WTC11 (cell line): ENCODE measurements at regions not wholly inside any gene's neighbourhood (a gene's known extent, or its start where the extent isn't known, plus 50 kb on each side); places are given as distances from the start of the nearest gene placed in this dataset.

Experiments
- ATAC-seq: fragments of 200-7000 bp; cut with Tn5 transposase; 2 replicates; pipeline ENCODE4 v1.10.0; 2021; ENCODE audit warnings: mild to moderate bottlenecking, moderate library complexity
- CTCF ChIA-PET: fragments of 300-600 bp; sonication (Branson Sonifier 250); formaldehyde crosslinking; loops from one replicate; lab custom pipeline; 2021; ENCODE audit warnings: antibody characterized with exemption; lab: Charles Lee
- POLR2A ChIA-PET: fragments of 350-600 bp; sonication (Branson Sonifier 250); formaldehyde crosslinking; loops from one replicate; lab custom pipeline; 2021; ENCODE audit warnings: antibody characterized with exemption; lab: Charles Lee
- DNase-seq: peaks from one replicate; pipeline ENCODE4 v3.0.0; 2021; ENCODE audit warnings: low spot score
- H3K27ac Mint-ChIP-seq: 2 replicates; pipeline ENCODE4 v1.8.0; 2021; ENCODE audit warnings: mixed read lengths
- H3K27me3 Mint-ChIP-seq: 2 replicates; pipeline ENCODE4 v1.8.0; 2021; ENCODE audit warnings: low read depth, mild to moderate bottlenecking, moderate library complexity, mixed read lengths
- H3K36me3 Mint-ChIP-seq: 2 replicates; pipeline ENCODE4 v1.8.0; 2021; ENCODE audit warnings: mixed read lengths
- H3K4me1 Mint-ChIP-seq: 2 replicates; pipeline ENCODE4 v1.8.0; 2022; ENCODE audit warnings: mixed read lengths
- H3K4me3 Mint-ChIP-seq: 2 replicates; pipeline ENCODE4 v1.8.0; 2021; ENCODE audit warnings: mild to moderate bottlenecking, moderate library complexity, mixed read lengths
- H3K9me3 Mint-ChIP-seq: 2 replicates; pipeline ENCODE4 v1.8.0; 2021; ENCODE audit warnings: mixed read lengths
- AFF4 ChIP-seq: sonication (generic); formaldehyde crosslinking; IDR thresholded peaks from 2 replicates; pipeline ENCODE4 v1.8.1; 2023; ENCODE audit warnings: mild to moderate bottlenecking, missing genetic modification reagents, borderline replicate concordance
- ATF2 ChIP-seq: sonication (generic); formaldehyde crosslinking; IDR thresholded peaks from 2 replicates; pipeline ENCODE4 v1.8.1; 2022; ENCODE audit warnings: low read depth, missing genetic modification reagents, borderline replicate concordance
- ESRRA ChIP-seq: sonication (generic); formaldehyde crosslinking; IDR thresholded peaks from 2 replicates; pipeline ENCODE4 v1.8.1; 2022; ENCODE audit warnings: mild to moderate bottlenecking, missing genetic modification reagents, borderline replicate concordance
- FOXK1 ChIP-seq: sonication (generic); formaldehyde crosslinking; IDR thresholded peaks from 2 replicates; pipeline ENCODE4 v1.8.0; 2022; ENCODE audit warnings: mild to moderate bottlenecking, moderate library complexity, missing genetic modification reagents
- GRHL2 ChIP-seq: fragments of 250-450 bp; sonication (Bioruptor Pico); IDR thresholded peaks from 2 replicates; pipeline ENCODE4 v1.8.0; 2022; ENCODE audit warnings: mild to moderate bottlenecking, moderate library complexity; ENCODE audit not compliant: insufficient replicate concordance, severe bottlenecking
- HMGA2 ChIP-seq: fragments of 250-450 bp; sonication (Bioruptor Pico); IDR thresholded peaks from 2 replicates; pipeline ENCODE4 v1.4.0; 2021; ENCODE audit warnings: mild to moderate bottlenecking, moderate library complexity
- JAZF1 ChIP-seq: fragments of 250-450 bp; sonication (Bioruptor Pico); IDR thresholded peaks from 2 replicates; pipeline ENCODE4 v1.9.0; 2021; ENCODE audit warnings: moderate library complexity, mild to moderate bottlenecking, inconsistent platforms
- JUN ChIP-seq: sonication (generic); formaldehyde crosslinking; IDR thresholded peaks from 2 replicates; pipeline ENCODE4 v1.8.0; 2023; ENCODE audit warnings: mild to moderate bottlenecking, missing genetic modification reagents
- MXD4 ChIP-seq: fragments of 250-450 bp; sonication (Bioruptor Pico); IDR thresholded peaks from 2 replicates; pipeline ENCODE4 v1.8.0; 2021; ENCODE audit warnings: mild to moderate bottlenecking, moderate library complexity, borderline replicate concordance
- MYBL2 ChIP-seq: sonication (generic); formaldehyde crosslinking; IDR thresholded peaks from 2 replicates; pipeline ENCODE4 v1.8.1; 2023; ENCODE audit warnings: mild to moderate bottlenecking, moderate library complexity, missing genetic modification reagents
- NR3C1 ChIP-seq: sonication (generic); formaldehyde crosslinking; conservative IDR thresholded peaks from 2 replicates; pipeline ENCODE4 v1.8.1; 2023; ENCODE audit warnings: low read depth, mild to moderate bottlenecking, missing genetic modification reagents
- RELA ChIP-seq: sonication (generic); formaldehyde crosslinking; IDR thresholded peaks from 2 replicates; pipeline ENCODE4 v1.8.1; 2022; ENCODE audit warnings: missing genetic modification reagents, mild to moderate bottlenecking, borderline replicate concordance
- SMAD3 ChIP-seq: sonication (generic); formaldehyde crosslinking; IDR thresholded peaks from 2 replicates; pipeline ENCODE4 v1.8.0; 2022; ENCODE audit warnings: missing genetic modification reagents, mild to moderate bottlenecking, borderline replicate concordance
- SOX15 ChIP-seq: fragments of 250-450 bp; sonication (Bioruptor Pico); IDR thresholded peaks from 2 replicates; pipeline ENCODE4 v1.9.0; 2021; ENCODE audit warnings: mild to moderate bottlenecking
- SP1 ChIP-seq: sonication (generic); formaldehyde crosslinking; conservative IDR thresholded peaks from 2 replicates; pipeline ENCODE4 v1.8.1; 2022; ENCODE audit warnings: missing genetic modification reagents
- TCF7 ChIP-seq: sonication (generic); formaldehyde crosslinking; IDR thresholded peaks from 2 replicates; pipeline ENCODE4 v1.8.0; 2022; ENCODE audit warnings: mild to moderate bottlenecking, low read depth, missing genetic modification reagents, moderate library complexity
- ZNF263 ChIP-seq: sonication (generic); formaldehyde crosslinking; IDR thresholded peaks from 2 replicates; pipeline ENCODE4 v1.8.1; 2022; ENCODE audit warnings: low read depth, mild to moderate bottlenecking, moderate library complexity, missing genetic modification reagents
- ZNF416 ChIP-seq: fragments of 250-450 bp; sonication (Bioruptor Pico); IDR thresholded peaks from 2 replicates; pipeline ENCODE4 v1.9.0; 2021; ENCODE audit warnings: mild to moderate bottlenecking, inconsistent platforms
- ZNF671 ChIP-seq: fragments of 250-450 bp; sonication (Bioruptor Pico); IDR thresholded peaks from 2 replicates; pipeline ENCODE4 v1.8.0; 2021; ENCODE audit warnings: mild to moderate bottlenecking
- TF ChIP-seq, protein P1 (sequence below): sonication (generic); formaldehyde crosslinking; IDR thresholded peaks from 2 replicates; pipeline ENCODE4 v1.8.1; 2022; ENCODE audit warnings: mild to moderate bottlenecking, missing genetic modification reagents, moderate library complexity, borderline replicate concordance
- TF ChIP-seq, protein P2 (sequence below): sonication (generic); formaldehyde crosslinking; IDR thresholded peaks from 2 replicates; pipeline ENCODE4 v1.8.0; 2022; ENCODE audit warnings: missing genetic modification reagents
- TF ChIP-seq, protein P3 (sequence below): fragments of 250-450 bp; sonication (Bioruptor Pico); IDR thresholded peaks from 2 replicates; pipeline ENCODE4 v1.9.0; 2021; ENCODE audit warnings: mild to moderate bottlenecking, borderline replicate concordance

DNA sequence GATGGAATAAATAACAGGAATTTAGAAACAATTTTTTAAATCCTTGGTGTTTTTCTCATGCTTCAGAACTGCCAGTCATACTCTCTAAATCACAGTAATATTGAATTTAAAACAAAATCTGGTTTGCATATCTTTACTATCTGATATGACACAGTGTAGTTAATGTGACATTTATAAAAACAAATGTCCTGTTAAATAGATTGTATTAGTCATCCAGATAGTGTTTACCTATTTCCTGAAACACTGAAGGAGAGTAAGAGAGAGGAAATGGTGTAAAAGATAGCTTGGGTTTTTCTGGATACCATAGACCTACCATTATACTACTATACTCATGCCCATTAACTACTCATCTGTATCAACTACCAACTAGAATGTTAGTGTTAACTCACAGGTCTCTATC is 292.3 kb downstream of the MAN2A1 start (continued):
- TF ChIP-seq, protein P1, sequence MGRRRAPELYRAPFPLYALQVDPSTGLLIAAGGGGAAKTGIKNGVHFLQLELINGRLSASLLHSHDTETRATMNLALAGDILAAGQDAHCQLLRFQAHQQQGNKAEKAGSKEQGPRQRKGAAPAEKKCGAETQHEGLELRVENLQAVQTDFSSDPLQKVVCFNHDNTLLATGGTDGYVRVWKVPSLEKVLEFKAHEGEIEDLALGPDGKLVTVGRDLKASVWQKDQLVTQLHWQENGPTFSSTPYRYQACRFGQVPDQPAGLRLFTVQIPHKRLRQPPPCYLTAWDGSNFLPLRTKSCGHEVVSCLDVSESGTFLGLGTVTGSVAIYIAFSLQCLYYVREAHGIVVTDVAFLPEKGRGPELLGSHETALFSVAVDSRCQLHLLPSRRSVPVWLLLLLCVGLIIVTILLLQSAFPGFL (CRISPR knock-in tag), result no peak
- TF ChIP-seq, protein P2, sequence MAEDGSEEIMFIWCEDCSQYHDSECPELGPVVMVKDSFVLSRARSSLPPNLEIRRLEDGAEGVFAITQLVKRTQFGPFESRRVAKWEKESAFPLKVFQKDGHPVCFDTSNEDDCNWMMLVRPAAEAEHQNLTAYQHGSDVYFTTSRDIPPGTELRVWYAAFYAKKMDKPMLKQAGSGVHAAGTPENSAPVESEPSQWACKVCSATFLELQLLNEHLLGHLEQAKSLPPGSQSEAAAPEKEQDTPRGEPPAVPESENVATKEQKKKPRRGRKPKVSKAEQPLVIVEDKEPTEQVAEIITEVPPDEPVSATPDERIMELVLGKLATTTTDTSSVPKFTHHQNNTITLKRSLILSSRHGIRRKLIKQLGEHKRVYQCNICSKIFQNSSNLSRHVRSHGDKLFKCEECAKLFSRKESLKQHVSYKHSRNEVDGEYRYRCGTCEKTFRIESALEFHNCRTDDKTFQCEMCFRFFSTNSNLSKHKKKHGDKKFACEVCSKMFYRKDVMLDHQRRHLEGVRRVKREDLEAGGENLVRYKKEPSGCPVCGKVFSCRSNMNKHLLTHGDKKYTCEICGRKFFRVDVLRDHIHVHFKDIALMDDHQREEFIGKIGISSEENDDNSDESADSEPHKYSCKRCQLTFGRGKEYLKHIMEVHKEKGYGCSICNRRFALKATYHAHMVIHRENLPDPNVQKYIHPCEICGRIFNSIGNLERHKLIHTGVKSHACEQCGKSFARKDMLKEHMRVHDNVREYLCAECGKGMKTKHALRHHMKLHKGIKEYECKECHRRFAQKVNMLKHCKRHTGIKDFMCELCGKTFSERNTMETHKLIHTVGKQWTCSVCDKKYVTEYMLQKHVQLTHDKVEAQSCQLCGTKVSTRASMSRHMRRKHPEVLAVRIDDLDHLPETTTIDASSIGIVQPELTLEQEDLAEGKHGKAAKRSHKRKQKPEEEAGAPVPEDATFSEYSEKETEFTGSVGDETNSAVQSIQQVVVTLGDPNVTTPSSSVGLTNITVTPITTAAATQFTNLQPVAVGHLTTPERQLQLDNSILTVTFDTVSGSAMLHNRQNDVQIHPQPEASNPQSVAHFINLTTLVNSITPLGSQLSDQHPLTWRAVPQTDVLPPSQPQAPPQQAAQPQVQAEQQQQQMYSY (CRISPR knock-in tag), result no peak
- TF ChIP-seq, all 79 proteins: peak for 0

GRCh38 chr5:109982966-109983534 is 293.3 kb downstream of the MAN2A1 start:
- POLR2A ChIA-PET, result no interaction called here
- TF ChIP-seq ZNF263 (no peak), ESRRA (CRISPR knock-in tag) (no peak), ATF2 (CRISPR knock-in tag) (no peak), RELA (CRISPR knock-in tag) (no peak), AFF4 (CRISPR knock-in tag) (no peak), MYBL2 (CRISPR knock-in tag) (no peak), SOX15 (CRISPR knock-in tag) (no peak), SMAD3 (no peak), GRHL2 (CRISPR knock-in tag) (no peak), FOXK1 (CRISPR knock-in tag) (no peak), NR3C1 (CRISPR knock-in tag) (no peak), JAZF1 (no peak), JUN (CRISPR knock-in tag) (no peak), SP1 (no peak), HMGA2 (CRISPR knock-in tag) (no peak), MXD4 (CRISPR knock-in tag) (no peak), ZNF671 (CRISPR knock-in tag) (no peak), TCF7 (CRISPR knock-in tag) (no peak), ZNF416 (CRISPR knock-in tag) (no peak)
- TF ChIP-seq, protein P3, sequence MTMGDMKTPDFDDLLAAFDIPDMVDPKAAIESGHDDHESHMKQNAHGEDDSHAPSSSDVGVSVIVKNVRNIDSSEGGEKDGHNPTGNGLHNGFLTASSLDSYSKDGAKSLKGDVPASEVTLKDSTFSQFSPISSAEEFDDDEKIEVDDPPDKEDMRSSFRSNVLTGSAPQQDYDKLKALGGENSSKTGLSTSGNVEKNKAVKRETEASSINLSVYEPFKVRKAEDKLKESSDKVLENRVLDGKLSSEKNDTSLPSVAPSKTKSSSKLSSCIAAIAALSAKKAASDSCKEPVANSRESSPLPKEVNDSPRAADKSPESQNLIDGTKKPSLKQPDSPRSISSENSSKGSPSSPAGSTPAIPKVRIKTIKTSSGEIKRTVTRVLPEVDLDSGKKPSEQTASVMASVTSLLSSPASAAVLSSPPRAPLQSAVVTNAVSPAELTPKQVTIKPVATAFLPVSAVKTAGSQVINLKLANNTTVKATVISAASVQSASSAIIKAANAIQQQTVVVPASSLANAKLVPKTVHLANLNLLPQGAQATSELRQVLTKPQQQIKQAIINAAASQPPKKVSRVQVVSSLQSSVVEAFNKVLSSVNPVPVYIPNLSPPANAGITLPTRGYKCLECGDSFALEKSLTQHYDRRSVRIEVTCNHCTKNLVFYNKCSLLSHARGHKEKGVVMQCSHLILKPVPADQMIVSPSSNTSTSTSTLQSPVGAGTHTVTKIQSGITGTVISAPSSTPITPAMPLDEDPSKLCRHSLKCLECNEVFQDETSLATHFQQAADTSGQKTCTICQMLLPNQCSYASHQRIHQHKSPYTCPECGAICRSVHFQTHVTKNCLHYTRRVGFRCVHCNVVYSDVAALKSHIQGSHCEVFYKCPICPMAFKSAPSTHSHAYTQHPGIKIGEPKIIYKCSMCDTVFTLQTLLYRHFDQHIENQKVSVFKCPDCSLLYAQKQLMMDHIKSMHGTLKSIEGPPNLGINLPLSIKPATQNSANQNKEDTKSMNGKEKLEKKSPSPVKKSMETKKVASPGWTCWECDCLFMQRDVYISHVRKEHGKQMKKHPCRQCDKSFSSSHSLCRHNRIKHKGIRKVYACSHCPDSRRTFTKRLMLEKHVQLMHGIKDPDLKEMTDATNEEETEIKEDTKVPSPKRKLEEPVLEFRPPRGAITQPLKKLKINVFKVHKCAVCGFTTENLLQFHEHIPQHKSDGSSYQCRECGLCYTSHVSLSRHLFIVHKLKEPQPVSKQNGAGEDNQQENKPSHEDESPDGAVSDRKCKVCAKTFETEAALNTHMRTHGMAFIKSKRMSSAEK (CRISPR knock-in tag), result no peak
- DNase-seq (no peak), ATAC-seq (no peak)
- Mint-ChIP-seq H3K4me3 (no peak overlapping the region), H3K9me3 (peaks cover 6% of the 10 kb centered on the region), H3K27me3 (no peaks in the 10 kb centered on the region), H3K4me1 (no peaks in the 10 kb centered on the region), H3K27ac (no peak overlapping the region), H3K36me3 (no peaks in the 10 kb centered on the region)
- CTCF ChIA-PET, result no interaction called here
